Smooth muscle cell (in vitro differentiated cells): ENCODE measurements at regions not wholly inside any gene's neighbourhood (a gene's known extent, or its start where the extent isn't known, plus 50 kb on each side); places are given as distances from the start of the nearest gene placed in this dataset.

ENCODE experiments used
- DNase-seq: peaks from one replicate; lab custom pipeline; 2025; ENCODE audit not compliant: unreplicated experiment; lab: John Stamatoyannopoulos, UW
- H2AFZ ChIP-seq: fragments of 200-600 bp; sonication (generic); 2 replicates; pipeline ENCODE4 v1.6.0; 2016; ENCODE audit warnings: antibody characterized with exemption, low read depth, mild to moderate bottlenecking
- H3F3A ChIP-seq: fragments of 200-600 bp; sonication (generic); 2 replicates; pipeline ENCODE4 v1.6.0; 2017; ENCODE audit warnings: antibody characterized with exemption, low read depth
- H3K27ac ChIP-seq: fragments of 200-600 bp; sonication (generic); 2 replicates; pipeline ENCODE4 v1.5.1; 2016; ENCODE audit warnings: low read depth, mild to moderate bottlenecking
- H3K27me3 ChIP-seq: fragments of 200-600 bp; sonication (generic); 2 replicates; pipeline ENCODE4 v1.6.1; 2016; ENCODE audit warnings: low read depth, mild to moderate bottlenecking
- H3K36me3 ChIP-seq: fragments of 200-600 bp; sonication (generic); 2 replicates; pipeline ENCODE4 v1.5.1; 2016; ENCODE audit warnings: low read depth
- H3K4me1 ChIP-seq: fragments of 200-600 bp; sonication (generic); 2 replicates; pipeline ENCODE4 v1.5.1; 2016; ENCODE audit warnings: low read depth
- H3K4me2 ChIP-seq: fragments of 200-600 bp; sonication (generic); 2 replicates; pipeline ENCODE4 v1.6.0; 2016; ENCODE audit warnings: mild to moderate bottlenecking
- H3K4me3 ChIP-seq: fragments of 200-600 bp; sonication (generic); 2 replicates; pipeline ENCODE4 v1.5.1; 2016; ENCODE audit warnings: mild to moderate bottlenecking
- H3K79me2 ChIP-seq: fragments of 200-600 bp; sonication (generic); 2 replicates; pipeline ENCODE4 v1.6.0; 2016; ENCODE audit warnings: low read depth, mild to moderate bottlenecking
- H3K9ac ChIP-seq: fragments of 200-600 bp; sonication (generic); 2 replicates; pipeline ENCODE4 v1.6.0; 2016; ENCODE audit warnings: low read depth
- H3K9me3 ChIP-seq: fragments of 200-600 bp; sonication (generic); replicated peaks from 2 replicates; pipeline ENCODE4 v1.5.1; 2016; ENCODE audit warnings: low read depth
- H4K20me1 ChIP-seq: fragments of 200-600 bp; sonication (generic); 2 replicates; pipeline ENCODE4 v1.6.0; 2016; ENCODE audit warnings: low read depth
- CTCF ChIP-seq: fragments of 200-600 bp; sonication (generic); IDR thresholded peaks from 2 replicates; pipeline ENCODE4 v1.5.1; 2017; ENCODE audit warnings: borderline replicate concordance, mild to moderate bottlenecking, antibody characterized with exemption; ENCODE audit not compliant: insufficient read depth, poor library complexity, severe bottlenecking
- WGBS: methylation state at CpG from one replicate; pipeline ENCODE4 v1.1.7; 2016; ENCODE audit warnings: low lambda C conversion rate; 5-methylcytosine and 5-hydroxymethylcytosine counted together

GRCh38 chr1:228862542-228863505 is 127.5 kb downstream of the RHOU start:
- TF ChIP-seq CTCF, result no peak
- H2AFZ ChIP-seq, result no peak overlapping the region
- no peaks in the 10 kb centered on the region for H3K36me3 ChIP-seq
- no peak overlapping the region for H3K4me3 ChIP-seq
- H4K20me1 ChIP-seq, result no peaks in the 10 kb centered on the region
- H3K79me2 ChIP-seq, result no peaks in the 10 kb centered on the region
- DNase-seq, result no peak
- 84% methylated on average over 13 of the region's 13 CpGs for WGBS
- no peak overlapping the region for H3K9ac ChIP-seq
- H3F3A ChIP-seq, result peaks cover 10% of the 10 kb centered on the region
- H3K9me3 ChIP-seq, result no peaks in the 10 kb centered on the region
- no peaks in the 10 kb centered on the region for H3K27me3 ChIP-seq
- no peak overlapping the region for H3K4me2 ChIP-seq
- H3K27ac ChIP-seq, result no peak overlapping the region
- H3K4me1 ChIP-seq, result peaks cover 23% of the 10 kb centered on the region

GRCh38 chr1:228863776-228864175 is 128.5 kb downstream of the RHOU start:
- TF ChIP-seq CTCF, result no peak
- no peaks in the 10 kb centered on the region for H3K36me3 ChIP-seq
- no peaks in the 10 kb centered on the region for H3K27me3 ChIP-seq
- no peaks in the 10 kb centered on the region for H3K9me3 ChIP-seq
- no peak overlapping the region for H3K9ac ChIP-seq
- no peaks in the 10 kb centered on the region for H4K20me1 ChIP-seq
- no peak overlapping the region for H2AFZ ChIP-seq
- 98% methylated on average over 7 of the region's 7 CpGs for WGBS
- no peak overlapping the region for H3K4me2 ChIP-seq
- DNase-seq, result no peak
- no peaks in the 10 kb centered on the region for H3K79me2 ChIP-seq
- H3K4me1 ChIP-seq, result peaks cover 23% of the 10 kb centered on the region
- peaks cover 10% of the 10 kb centered on the region for H3F3A ChIP-seq
- no peak overlapping the region for H3K27ac ChIP-seq
- H3K4me3 ChIP-seq, result no peak overlapping the region

- no peaks in the 10 kb centered on the region for H3K36me3 ChIP-seq
- H3K27me3 ChIP-seq, result no peaks in the 10 kb centered on the region
- H3K4me1 ChIP-seq, result peaks cover 23% of the 10 kb centered on the region
- no peak overlapping the region for H3K4me3 ChIP-seq
- no peaks in the 10 kb centered on the region for H4K20me1 ChIP-seq
- peaks cover 10% of the 10 kb centered on the region for H3F3A ChIP-seq
- DNase-seq, result no peak
- no peak for TF ChIP-seq CTCF
- H3K27ac ChIP-seq, result no peak overlapping the region
- 68% methylated on average over 7 of the region's 7 CpGs for WGBS
- no peak overlapping the region for H2AFZ ChIP-seq
- H3K9me3 ChIP-seq, result no peaks in the 10 kb centered on the region
- H3K9ac ChIP-seq, result no peak overlapping the region
- peak overlapping the region; percentile 38 for H3K4me2 ChIP-seq
- no peaks in the 10 kb centered on the region for H3K79me2 ChIP-seq
Observed at GRCh38 chr1:228865627-228866330, 130.5 kb downstream of the RHOU start.
